Cardiac muscle cell (in vitro differentiated cells and primary cell): ENCODE measurements at regions not wholly inside any gene's neighbourhood (a gene's known extent, or its start where the extent isn't known, plus 50 kb on each side); places are given as distances from the start of the nearest gene placed in this dataset.

ENCODE experiments used
- DNase-seq, 2 donors: peaks; one replicate each; pipeline versions ENCODE4 v3.0.0 to v3.0.0-alpha.2; 2010 to 2017; ENCODE audit warnings: low read depth in 1 of 2, low spot score in 1 of 2
- H3K27ac ChIP-seq: fragments of 200-600 bp; sonication (generic); 2 replicates; pipeline ENCODE4 v1.5.1; 2016
- H3K27me3 ChIP-seq: fragments of 200-600 bp; sonication (generic); 2 replicates; pipeline ENCODE4 v1.6.0; 2016; ENCODE audit warnings: control low read depth
- H3K36me3 ChIP-seq: fragments of 200-600 bp; sonication (generic); 2 replicates; pipeline ENCODE4 v1.5.1; 2016; ENCODE audit warnings: control low read depth
- H3K4me1 ChIP-seq: fragments of 200-600 bp; sonication (generic); 2 replicates; pipeline ENCODE4 v1.8.1; 2017; ENCODE audit warnings: low read depth, mild to moderate bottlenecking, mixed run types
- H3K4me3 ChIP-seq: fragments of 200-600 bp; sonication (generic); 2 replicates; pipeline ENCODE4 v1.5.1; 2016; ENCODE audit warnings: mild to moderate bottlenecking
- H3K9me3 ChIP-seq: fragments of 200-600 bp; sonication (generic); 2 replicates; pipeline ENCODE4 v1.5.1; 2017; ENCODE audit warnings: low read depth, mild to moderate bottlenecking, control low read depth
- TF ChIP-seq, protein P1 (sequence below): IDR thresholded peaks from 2 replicates; pipeline ENCODE4 v1.5.1; 2012; ENCODE audit warnings: low read depth, mild to moderate bottlenecking, low read length

DNA sequence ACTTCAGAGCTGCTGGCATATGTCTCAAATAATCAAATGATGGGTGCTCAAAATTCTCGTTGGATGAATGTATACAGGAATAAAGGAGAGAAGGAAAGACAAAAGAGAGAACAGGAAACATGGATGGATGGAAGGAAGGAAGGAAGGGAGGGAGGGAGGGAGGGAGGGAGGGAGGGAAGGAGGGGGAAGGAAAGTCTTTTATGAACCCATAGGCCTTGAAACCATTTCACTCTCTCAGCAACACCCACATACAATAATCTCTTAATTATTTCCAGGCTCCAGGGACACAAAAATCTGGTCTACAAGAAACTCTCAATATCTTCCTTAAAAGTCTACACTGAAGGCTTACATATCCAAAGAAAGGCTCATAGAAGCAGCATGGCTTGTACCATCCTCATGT is 363.4 kb upstream of the TMPO start:
- no peaks in the 10 kb centered on the region for H3K9me3 ChIP-seq
- H3K4me3 ChIP-seq, result no peak overlapping the region
- no peaks in the 10 kb centered on the region for H3K27me3 ChIP-seq
- no peak overlapping the region for H3K27ac ChIP-seq
- TF ChIP-seq, protein P1, sequence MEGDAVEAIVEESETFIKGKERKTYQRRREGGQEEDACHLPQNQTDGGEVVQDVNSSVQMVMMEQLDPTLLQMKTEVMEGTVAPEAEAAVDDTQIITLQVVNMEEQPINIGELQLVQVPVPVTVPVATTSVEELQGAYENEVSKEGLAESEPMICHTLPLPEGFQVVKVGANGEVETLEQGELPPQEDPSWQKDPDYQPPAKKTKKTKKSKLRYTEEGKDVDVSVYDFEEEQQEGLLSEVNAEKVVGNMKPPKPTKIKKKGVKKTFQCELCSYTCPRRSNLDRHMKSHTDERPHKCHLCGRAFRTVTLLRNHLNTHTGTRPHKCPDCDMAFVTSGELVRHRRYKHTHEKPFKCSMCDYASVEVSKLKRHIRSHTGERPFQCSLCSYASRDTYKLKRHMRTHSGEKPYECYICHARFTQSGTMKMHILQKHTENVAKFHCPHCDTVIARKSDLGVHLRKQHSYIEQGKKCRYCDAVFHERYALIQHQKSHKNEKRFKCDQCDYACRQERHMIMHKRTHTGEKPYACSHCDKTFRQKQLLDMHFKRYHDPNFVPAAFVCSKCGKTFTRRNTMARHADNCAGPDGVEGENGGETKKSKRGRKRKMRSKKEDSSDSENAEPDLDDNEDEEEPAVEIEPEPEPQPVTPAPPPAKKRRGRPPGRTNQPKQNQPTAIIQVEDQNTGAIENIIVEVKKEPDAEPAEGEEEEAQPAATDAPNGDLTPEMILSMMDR, result no peak
- no peaks in the 10 kb centered on the region for H3K36me3 ChIP-seq
- DNase-seq, result no peak
- no peaks in the 10 kb centered on the region for H3K4me1 ChIP-seq

DNA sequence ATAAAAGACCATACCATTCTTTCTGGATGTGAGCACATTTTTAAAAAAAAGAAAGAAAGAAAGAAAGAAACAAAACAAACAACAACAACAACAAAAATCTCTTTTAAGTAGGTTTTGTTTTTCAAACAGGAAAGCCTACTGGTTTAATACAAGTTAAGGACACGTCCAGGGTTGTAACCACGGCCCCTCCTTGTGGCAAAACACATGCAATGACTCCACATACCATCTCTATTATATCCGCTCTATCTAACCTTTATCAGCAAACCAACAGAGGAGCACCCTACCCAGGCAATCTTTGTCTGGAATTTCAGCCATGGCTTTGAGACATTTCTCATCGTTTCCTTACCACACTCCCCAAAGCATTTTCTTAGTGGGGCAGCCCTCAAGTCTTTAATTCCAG is 360.5 kb upstream of the TMPO start:
- no peaks in the 10 kb centered on the region for H3K9me3 ChIP-seq
- no peaks in the 10 kb centered on the region for H3K27me3 ChIP-seq
- H3K4me1 ChIP-seq, result no peaks in the 10 kb centered on the region
- peak; percentile 15 to 38 for DNase-seq
- no peak overlapping the region for H3K4me3 ChIP-seq
- no peak overlapping the region for H3K27ac ChIP-seq
- no peaks in the 10 kb centered on the region for H3K36me3 ChIP-seq
- TF ChIP-seq, protein P1, result peak; percentile 23

DNA sequence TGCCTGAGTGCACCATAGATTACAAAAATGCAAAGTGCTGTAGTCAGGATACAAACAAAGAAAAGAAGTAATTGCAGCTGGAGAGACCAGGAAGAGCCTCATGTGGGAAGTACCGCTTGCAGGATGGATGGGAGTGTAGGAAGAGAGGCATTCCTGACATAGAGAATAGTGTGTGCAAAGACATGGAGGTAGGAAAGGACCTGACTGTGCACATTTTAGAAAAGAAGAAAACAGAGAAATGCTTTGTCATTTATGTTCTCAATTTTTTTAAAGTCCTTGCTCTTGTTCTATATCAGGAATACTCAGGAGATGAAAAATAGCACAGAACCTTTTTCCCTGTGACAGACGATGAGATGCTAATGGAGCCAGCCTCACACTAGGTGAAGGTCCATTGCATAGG is 358.7 kb upstream of the TMPO start:
- TF ChIP-seq, protein P1, result no peak
- DNase-seq, result no peak
- Histone ChIP-seq H3K27me3 (no peaks in the 10 kb centered on the region), H3K4me3 (no peak overlapping the region), H3K4me1 (no peaks in the 10 kb centered on the region), H3K27ac (no peak overlapping the region), H3K36me3 (no peaks in the 10 kb centered on the region), H3K9me3 (no peaks in the 10 kb centered on the region)

DNA sequence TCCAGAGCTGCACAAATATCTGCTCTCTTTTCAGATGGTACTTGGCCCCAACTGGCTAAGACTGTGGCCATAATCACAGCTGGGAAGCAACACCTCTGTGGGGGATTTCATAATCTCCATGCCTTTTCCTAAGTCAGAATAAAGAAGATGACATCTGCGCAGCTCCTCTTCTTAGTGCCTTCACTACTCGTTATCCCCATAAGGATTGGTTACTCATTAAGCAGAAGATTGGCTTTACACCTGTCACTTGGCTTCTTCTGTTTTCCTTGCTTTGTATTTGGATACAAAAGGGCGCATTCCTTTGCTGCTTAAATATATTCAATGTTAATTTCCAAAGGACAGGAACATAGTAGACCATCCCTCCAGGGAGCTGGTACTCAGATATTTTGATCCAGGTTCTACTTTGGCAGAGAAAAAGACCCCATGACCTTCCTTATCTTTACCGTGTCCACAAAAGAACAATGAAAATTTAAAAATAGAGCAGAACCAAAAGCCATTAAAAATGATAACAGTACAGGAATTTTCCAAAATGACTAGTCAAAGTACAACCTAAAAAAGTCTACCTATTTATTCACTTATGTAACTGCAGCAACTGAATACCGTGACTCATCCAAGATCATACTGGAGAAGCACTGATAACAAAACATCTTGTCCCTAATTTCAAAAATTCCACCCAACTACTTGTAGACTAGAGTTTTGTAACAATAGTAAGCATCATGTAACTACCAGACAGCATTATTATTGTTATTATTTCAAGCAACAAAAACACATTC is 352.3 kb upstream of the TMPO start:
- Histone ChIP-seq H3K27ac (no peak overlapping the region), H3K36me3 (no peaks in the 10 kb centered on the region), H3K4me1 (no peaks in the 10 kb centered on the region), H3K9me3 (no peaks in the 10 kb centered on the region), H3K4me3 (no peak overlapping the region), H3K27me3 (no peaks in the 10 kb centered on the region)
- TF ChIP-seq, protein P1, result no peak
- DNase-seq, result no peak

DNA sequence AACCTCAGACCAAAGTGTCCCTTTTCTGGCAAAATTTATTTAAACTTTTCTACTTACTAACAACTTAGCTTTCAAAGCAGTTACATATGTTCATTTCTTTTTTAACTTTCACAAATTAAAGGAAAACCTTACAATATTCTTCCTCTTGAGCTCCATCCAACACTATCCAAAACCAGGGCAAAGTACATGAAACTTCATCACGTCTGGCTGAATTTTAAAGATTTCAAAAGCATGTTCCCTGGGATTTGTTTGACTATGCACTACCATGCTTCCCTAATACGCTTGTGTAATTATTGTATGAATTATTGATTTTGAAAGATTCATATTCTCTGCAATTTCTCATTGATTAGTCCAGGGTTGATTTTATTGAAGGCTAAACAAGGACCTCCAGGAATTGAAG is 343.1 kb upstream of the TMPO start:
- no peak for DNase-seq
- TF ChIP-seq, protein P1, result no peak
- H3K4me3 ChIP-seq, result no peak overlapping the region
- no peaks in the 10 kb centered on the region for H3K27me3 ChIP-seq
- no peaks in the 10 kb centered on the region for H3K36me3 ChIP-seq
- H3K27ac ChIP-seq, result no peak overlapping the region
- H3K9me3 ChIP-seq, result no peaks in the 10 kb centered on the region
- no peaks in the 10 kb centered on the region for H3K4me1 ChIP-seq
